Panc1 (cell line): ENCODE measurements at regions not wholly inside any gene's neighbourhood (a gene's known extent, or its start where the extent isn't known, plus 50 kb on each side); places are given as distances from the start of the nearest gene placed in this dataset.
"Not testable (repeated sequence)": the region's sequence is repeated elsewhere in the genome, so short reads cannot be mapped to it uniquely, and the experiment has no call there.

Experiments
- CTCF ChIP-seq: fragments of 450-650 bp; IDR thresholded peaks from 2 replicates; pipeline ENCODE4 v1.5.1; 2017; ENCODE audit warnings: mild to moderate bottlenecking
- POLR2AphosphoS5 ChIP-seq: IDR thresholded peaks from 2 replicates; pipeline ENCODE4 v1.6.1; 2012; ENCODE audit warnings: mild to moderate bottlenecking, low read depth, low read length, moderate library complexity
- REST ChIP-seq, 2 experiments: IDR thresholded peaks; 2 replicates each; pipeline ENCODE4 v1.6.1; 2011 to 2012; ENCODE audit warnings: low read depth in 2 of 2, control low read depth in 1 of 2, low read length in 1 of 2, mild to moderate bottlenecking in 1 of 2, moderate library complexity in 1 of 2; ENCODE audit not compliant: insufficient read depth in 1 of 2
- SIN3A ChIP-seq: IDR thresholded peaks from 2 replicates; pipeline ENCODE4 v1.6.1; 2012; ENCODE audit warnings: low read depth, mild to moderate bottlenecking, low read length, moderate library complexity, borderline replicate concordance; ENCODE audit not compliant: insufficient read depth
- TCF7L2 ChIP-seq: IDR thresholded peaks from 2 replicates; pipeline ENCODE4 v1.6.1; 2011; ENCODE audit warnings: mild to moderate bottlenecking, low read depth, low read length, inconsistent platforms

GRCh38 chr1:121041497-121041896 is 142.6 kb downstream of the FAM72B start:
- TF ChIP-seq CTCF; SIN3A; REST (IDR thresholded peaks at IDR 0.05; ENCODE audit: insufficient read depth in 1 of 2, low read depth in 2 of 2, low read length in 1 of 2); POLR2AphosphoS5; TCF7L2: not testable (repeated sequence)
